Posterior vena cava (tissue), 2 donors: ENCODE measurements at regions not wholly inside any gene's neighbourhood (a gene's known extent, or its start where the extent isn't known, plus 50 kb on each side); places are given as distances from the start of the nearest gene placed in this dataset.
"Not testable (repeated sequence)": the region's sequence is repeated elsewhere in the genome, so short reads cannot be mapped to it uniquely, and the experiment has no call there.

Experiments used
- DNase-seq: peaks from one replicate; pipeline ENCODE4 v3.0.0-alpha.2; 2020; ENCODE audit warnings: low spot score
- intact Hi-C, 2 donors: fragments of 100-400 bp; cut with DNase I; formaldehyde crosslinking; loops; one replicate each; pipeline versions ENCODE4 v1.14.1 to v1.14.2; 2022 to 2023
- donor health status: DM: yes; HTN: yes; CAD: no.
- donor health status: DM: yes; HTN: yes; CAD: no.

GRCh38 chr2:220377482-220378155 is 750.2 kb downstream of the SLC4A3 start:
- intact Hi-C loops, result no loop called here
- DNase-seq, result no peak

- DNase-seq, result peak; percentile 60
- intact Hi-C loops, result not testable (repeated sequence)
Measured at GRCh38 chr2:220387758-220388157, 760.3 kb downstream of the SLC4A3 start.

- intact Hi-C loops, result no loop called here
- no peak for DNase-seq
Measured at GRCh38 chr2:220393711-220394110, 766.3 kb downstream of the SLC4A3 start.

GRCh38 chr2:220394433-220394832 is 767.0 kb downstream of the SLC4A3 start:
- intact Hi-C loops, result no loop called here
- no peak for DNase-seq

GRCh38 chr2:220396287-220396686 is 768.9 kb downstream of the SLC4A3 start:
- no peak for DNase-seq
- intact Hi-C loops, result no loop called here

GRCh38 chr2:220410296-220410695 is 782.9 kb downstream of the SLC4A3 start:
- intact Hi-C loops, result no loop called here
- DNase-seq, result no peak

GRCh38 chr2:220417503-220417902 is 790.1 kb downstream of the SLC4A3 start:
- intact Hi-C loops, result no loop called here
- no peak for DNase-seq

GRCh38 chr2:220419647-220420046 is 792.2 kb downstream of the SLC4A3 start:
- DNase-seq, result no peak
- intact Hi-C loops, result no loop called here

- DNase-seq, result no peak
- intact Hi-C loops, result no loop called here
Measured at GRCh38 chr2:220420820-220421219, 793.4 kb downstream of the SLC4A3 start.

- intact Hi-C loops, result no loop called here
- DNase-seq, result no peak
Measured at GRCh38 chr2:220422676-220423075, 795.2 kb downstream of the SLC4A3 start.

GRCh38 chr2:220424561-220424960 is 797.1 kb downstream of the SLC4A3 start:
- DNase-seq, result no peak
- intact Hi-C loops, result no loop called here

GRCh38 chr2:220432645-220433044 is 805.2 kb downstream of the SLC4A3 start:
- intact Hi-C loops, result no loop called here
- DNase-seq, result no peak

GRCh38 chr2:220433131-220433530 is 805.7 kb downstream of the SLC4A3 start:
- no peak for DNase-seq
- intact Hi-C loops, result no loop called here

- intact Hi-C loops, result no loop called here
- no peak for DNase-seq
Measured at GRCh38 chr2:220434385-220434784, 807.0 kb downstream of the SLC4A3 start.

GRCh38 chr2:220437938-220438337 is 810.5 kb downstream of the SLC4A3 start:
- DNase-seq, result no peak
- intact Hi-C loops, result loop anchor here in 1 of 2 donors (1.0 kb wide), 1 partner anchor 16 kb away; no protein-coding TSS in a partner anchor

GRCh38 chr2:220440731-220441130 is 813.3 kb downstream of the SLC4A3 start:
- intact Hi-C loops, result no loop called here
- DNase-seq, result no peak

- intact Hi-C loops, result no loop called here
- DNase-seq, result no peak
Measured at GRCh38 chr2:220441404-220441803, 814.0 kb downstream of the SLC4A3 start.

GRCh38 chr2:220442012-220442411 is 814.6 kb downstream of the SLC4A3 start:
- intact Hi-C loops, result no loop called here
- no peak for DNase-seq

- intact Hi-C loops, result no loop called here
- DNase-seq, result no peak
Measured at GRCh38 chr2:220445429-220446105, 818.1 kb downstream of the SLC4A3 start.

- intact Hi-C loops, result no loop called here
- no peak for DNase-seq
Measured at GRCh38 chr2:220446106-220446712, 818.8 kb downstream of the SLC4A3 start.

GRCh38 chr2:220450846-220451245 is 823.4 kb downstream of the SLC4A3 start:
- intact Hi-C loops, result no loop called here
- DNase-seq, result no peak
